H1 (cell line): ENCODE measurements at regions not wholly inside any gene's neighbourhood (a gene's known extent, or its start where the extent isn't known, plus 50 kb on each side); places are given as distances from the start of the nearest gene placed in this dataset.

Source experiments
- CTCF ChIA-PET: fragments of 300-600 bp; sonication (Branson Sonifier 250); formaldehyde crosslinking; loops from one replicate; lab custom pipeline; 2021; ENCODE audit not compliant: partially characterized antibody; lab: Charles Lee
- POLR2A ChIA-PET: fragments of 300-600 bp; sonication (Branson Sonifier 250); formaldehyde crosslinking; loops from one replicate; lab custom pipeline; 2021; ENCODE audit warnings: inconsistent platforms; ENCODE audit not compliant: partially characterized antibody; lab: Charles Lee
- DNase-seq, 2 experiments: peaks; one replicate each; pipeline versions ENCODE4 v3.0.0 to v3.0.0-alpha.2; 2010 to 2022; ENCODE audit warnings: low spot score in 2 of 2, low read depth in 1 of 2, mixed read lengths in 1 of 2
- FAIRE-seq: peaks from 2 replicates; lab custom pipeline; 2011; peaks lifted over from hg19 to GRCh38; lab: Jason Lieb, UNC
- H2AFZ ChIP-seq: 2 replicates; pipeline ENCODE4 v1.8.1; 2012; ENCODE audit warnings: low read length, inconsistent platforms
- H2AK5ac ChIP-seq: 2 replicates; pipeline ENCODE4 v1.6.1; 2013; ENCODE audit warnings: low read depth, low read length
- H2BK120ac ChIP-seq: replicated peaks from 2 replicates; pipeline ENCODE3; 2013; ENCODE audit warnings: low read depth, low read length, inconsistent platforms
- H2BK12ac ChIP-seq: 2 replicates; pipeline ENCODE4 v1.6.1; 2013; ENCODE audit warnings: low read depth, low read length
- H2BK15ac ChIP-seq: 2 replicates; pipeline ENCODE4 v1.6.1; 2013; ENCODE audit warnings: low read length
- H2BK20ac ChIP-seq: 2 replicates; pipeline ENCODE4 v1.6.1; 2013; ENCODE audit warnings: low read length
- H2BK5ac ChIP-seq: 2 replicates; pipeline ENCODE4 v1.6.1; 2013; ENCODE audit warnings: low read depth, low read length
- H3K14ac ChIP-seq: 2 replicates; pipeline ENCODE4 v1.6.1; 2013; ENCODE audit warnings: inconsistent platforms; ENCODE audit not compliant: insufficient read length
- H3K18ac ChIP-seq: 2 replicates; pipeline ENCODE4 v1.6.1; 2013; ENCODE audit warnings: low read length; ENCODE audit errors: extremely low read depth
- H3K23ac ChIP-seq: 2 replicates; pipeline ENCODE4 v1.6.1; 2013; ENCODE audit warnings: inconsistent platforms; ENCODE audit not compliant: insufficient read length
- H3K23me2 ChIP-seq: 2 replicates; pipeline ENCODE4 v1.6.1; 2013; ENCODE audit warnings: low read depth, low read length
- H3K27ac ChIP-seq: 2 replicates; pipeline ENCODE4 v1.6.1; 2011; ENCODE audit warnings: low read depth, low read length, inconsistent platforms
- H3K27me3 ChIP-seq, 4 experiments: replicated peaks in 1 of 4; 1 replicate in 1 of 4; 2 replicates in 3 of 4; pipeline versions ENCODE4 v1.6.1 to v1.8.1; 2011 to 2013; ENCODE audit warnings: low read length in 3 of 4, mild to moderate bottlenecking in 3 of 4, inconsistent platforms in 2 of 4, mixed read lengths in 2 of 4, moderate library complexity in 1 of 4; ENCODE audit not compliant: control insufficient read depth in 3 of 4, insufficient read depth in 3 of 4; ENCODE audit errors: extremely low read depth in 1 of 4
- H3K36me3 ChIP-seq, 4 experiments: 2 replicates each; pipeline versions ENCODE4 v1.6.1 to v1.8.1; 2011 to 2013; ENCODE audit warnings: mild to moderate bottlenecking in 4 of 4, low read length in 3 of 4, moderate library complexity in 2 of 4, control low read depth in 1 of 4, inconsistent platforms in 1 of 4; ENCODE audit not compliant: insufficient read depth in 4 of 4, control insufficient read depth in 2 of 4
- H3K4ac ChIP-seq: replicated peaks from 2 replicates; pipeline ENCODE3; 2013; ENCODE audit warnings: low read length, low read depth, mixed read lengths, inconsistent platforms; ENCODE audit not compliant: insufficient read length
- H3K4me1 ChIP-seq, 4 experiments: replicated peaks in 1 of 4; 1 replicate in 1 of 4; 2 replicates in 3 of 4; pipeline versions ENCODE4 v1.6.1 to v1.8.1; 2011 to 2013; ENCODE audit warnings: low read length in 3 of 4, inconsistent platforms in 2 of 4, mixed read lengths in 1 of 4; ENCODE audit not compliant: insufficient read depth in 4 of 4, control insufficient read depth in 3 of 4
- H3K4me2 ChIP-seq, 2 experiments: 2 replicates each; pipeline versions ENCODE4 v1.6.1 to v1.8.1; 2011 to 2013; ENCODE audit warnings: low read depth in 2 of 2, low read length in 2 of 2, control low read depth in 1 of 2, inconsistent platforms in 1 of 2, mild to moderate bottlenecking in 1 of 2; ENCODE audit not compliant: insufficient read depth in 1 of 2
- H3K4me3 ChIP-seq, 4 experiments: fragments of 200-600, 300-600 bp in 1 of 4; sonication (generic), shearing (Covaris generic), sonication (Bioruptor Twin) in 1 of 4; 2 replicates each; pipeline versions ENCODE4 v1.5.1 to v1.8.1; 2011 to 2016; ENCODE audit warnings: low read length in 4 of 4, low read depth in 3 of 4, control low read depth in 2 of 4, inconsistent platforms in 2 of 4, mild to moderate bottlenecking in 2 of 4, mixed read lengths in 1 of 4, moderate library complexity in 1 of 4; ENCODE audit not compliant: insufficient read depth in 2 of 4; ENCODE audit errors: extremely low read depth in 1 of 4
- H3K56ac ChIP-seq: replicated peaks from 2 replicates; pipeline ENCODE3; 2013; ENCODE audit warnings: low read depth, mild to moderate bottlenecking, mixed read lengths, low read length, inconsistent platforms; ENCODE audit not compliant: insufficient read length
- H3K79me1 ChIP-seq: 2 replicates; pipeline ENCODE4 v1.6.1; 2013; ENCODE audit warnings: low read depth, low read length, control low read depth
- H3K79me2 ChIP-seq, 2 experiments: 2 replicates each; pipeline versions ENCODE4 v1.6.1 to v1.8.1; 2012 to 2013; ENCODE audit warnings: low read length in 2 of 2, mild to moderate bottlenecking in 2 of 2, inconsistent platforms in 1 of 2; ENCODE audit not compliant: insufficient read depth in 2 of 2, control insufficient read depth in 1 of 2
- H3K9ac ChIP-seq, 4 experiments: replicated peaks in 1 of 4; 1 replicate in 1 of 4; 2 replicates in 3 of 4; pipeline versions ENCODE4 v1.6.1 to v1.8.1; 2011 to 2013; ENCODE audit warnings: low read depth in 3 of 4, low read length in 3 of 4, control low read depth in 2 of 4, mild to moderate bottlenecking in 2 of 4, moderate library complexity in 2 of 4, inconsistent platforms in 1 of 4; ENCODE audit errors: extremely low read depth in 1 of 4
- H3K9me3 ChIP-seq, 2 experiments: 2 replicates each; pipeline versions ENCODE4 v1.6.1 to v1.8.1; 2012 to 2013; ENCODE audit warnings: mild to moderate bottlenecking in 2 of 2, moderate library complexity in 2 of 2, control low read depth in 1 of 2, inconsistent platforms in 1 of 2, low read depth in 1 of 2, low read length in 1 of 2, mixed read lengths in 1 of 2; ENCODE audit not compliant: insufficient read depth in 2 of 2
- H4K20me1 ChIP-seq, 2 experiments: replicated peaks in 1 of 2; 2 replicates each; pipeline versions ENCODE3 to v1.8.1; 2011 to 2013; ENCODE audit warnings: inconsistent platforms in 2 of 2, low read length in 2 of 2, mild to moderate bottlenecking in 1 of 2; ENCODE audit not compliant: insufficient read depth in 2 of 2, control insufficient read depth in 1 of 2
- H4K5ac ChIP-seq: 2 replicates; pipeline ENCODE4 v1.6.1; 2013; ENCODE audit warnings: low read length, low read depth, mixed read lengths, inconsistent platforms; ENCODE audit not compliant: insufficient read length
- H4K8ac ChIP-seq: 2 replicates; pipeline ENCODE4 v1.8.0; 2013; ENCODE audit warnings: mild to moderate bottlenecking, moderate library complexity, low read length, inconsistent platforms; ENCODE audit not compliant: insufficient read depth; ENCODE audit errors: extremely low read depth
- H4K91ac ChIP-seq: replicated peaks from 2 replicates; pipeline ENCODE3; 2013; ENCODE audit warnings: low read length, mixed read lengths, inconsistent platforms; ENCODE audit not compliant: insufficient read length
- BACH1 ChIP-seq: IDR thresholded peaks from 2 replicates; pipeline ENCODE4 v1.6.1; 2012; ENCODE audit warnings: low read length, improper control_type of control experiment
- BRCA1 ChIP-seq: IDR thresholded peaks from 2 replicates; pipeline ENCODE4 v1.6.1; 2012; ENCODE audit warnings: low read depth, low read length, improper control_type of control experiment
- CBX8 ChIP-seq: fragments of 300-800, 300-1000 bp; sonication (generic); IDR thresholded peaks from 2 replicates; pipeline ENCODE4 v1.7.1; 2016; ENCODE audit warnings: low read depth, low read length, borderline replicate concordance
- CEBPB ChIP-seq: IDR thresholded peaks from 2 replicates; pipeline ENCODE4 v1.6.1; 2012; ENCODE audit warnings: low read depth, low read length
- CHD1 ChIP-seq: IDR thresholded peaks from 2 replicates; pipeline ENCODE4 v1.6.1; 2012; ENCODE audit warnings: low read depth, low read length, improper control_type of control experiment
- CHD2 ChIP-seq: IDR thresholded peaks from 2 replicates; pipeline ENCODE4 v1.6.1; 2012; ENCODE audit warnings: low read length, improper control_type of control experiment
- HDAC2 ChIP-seq, 2 experiments: fragments of 300-600 bp in 1 of 2; sonication (generic) in 1 of 2; IDR thresholded peaks; 2 replicates each; pipeline ENCODE4 v1.6.1; 2011 to 2012; ENCODE audit warnings: low read depth in 2 of 2, low read length in 2 of 2, mild to moderate bottlenecking in 2 of 2, moderate library complexity in 2 of 2, borderline replicate concordance in 1 of 2, inconsistent platforms in 1 of 2
- HDAC6 ChIP-seq: IDR thresholded peaks from one replicate; pipeline ENCODE4 v1.7.1; 2012; ENCODE audit warnings: low read depth, mild to moderate bottlenecking, inconsistent platforms, low read length, moderate library complexity
- MAFK ChIP-seq: IDR thresholded peaks from 2 replicates; pipeline ENCODE4 v1.6.1; 2012; ENCODE audit warnings: low read depth, mild to moderate bottlenecking, improper control_type of control experiment, low read length
- RXRA ChIP-seq: IDR thresholded peaks from 2 replicates; pipeline ENCODE4 v1.6.1; 2011; ENCODE audit warnings: low read depth, mild to moderate bottlenecking, low read length, moderate library complexity; ENCODE audit not compliant: insufficient read depth
- SIN3A ChIP-seq, 2 experiments: IDR thresholded peaks in 1 of 2; conservative IDR thresholded peaks in 1 of 2; 2 replicates each; pipeline ENCODE4 v1.6.1; 2011 to 2012; ENCODE audit warnings: low read length in 2 of 2, improper control_type of control experiment in 1 of 2, low read depth in 1 of 2, mild to moderate bottlenecking in 1 of 2
- SIX5 ChIP-seq: IDR thresholded peaks from 2 replicates; pipeline ENCODE4 v1.6.1; 2011; ENCODE audit warnings: mild to moderate bottlenecking, low read depth, low read length
- WGBS, 2 experiments: shearing (Covaris generic) in 1 of 2; methylation state at CpG; one replicate each; pipeline versions ENCODE4 v1.1.6 to v1.1.7; 2013 to 2015; ENCODE audit warnings: low lambda C conversion rate in 2 of 2, mixed read lengths in 2 of 2, inconsistent platforms in 1 of 2, low coverage in 1 of 2, missing lambda C conversion rate in 1 of 2; ENCODE audit not compliant: insufficient replicate concordance in 2 of 2, insufficient coverage in 1 of 2, insufficient read length in 1 of 2; ENCODE audit errors: extremely low coverage in 1 of 2, missing lambda C conversion rate in 1 of 2; 5-methylcytosine and 5-hydroxymethylcytosine counted together
- TF ChIP-seq, protein P1 (sequence below): IDR thresholded peaks from 2 replicates; pipeline ENCODE4 v1.6.1; 2011; ENCODE audit warnings: low read depth, mild to moderate bottlenecking, low read length; ENCODE audit not compliant: insufficient read depth
- TF ChIP-seq, protein P2 (sequence below): IDR thresholded peaks from 2 replicates; pipeline ENCODE4 v1.6.1; 2012; ENCODE audit warnings: inconsistent platforms

DNA sequence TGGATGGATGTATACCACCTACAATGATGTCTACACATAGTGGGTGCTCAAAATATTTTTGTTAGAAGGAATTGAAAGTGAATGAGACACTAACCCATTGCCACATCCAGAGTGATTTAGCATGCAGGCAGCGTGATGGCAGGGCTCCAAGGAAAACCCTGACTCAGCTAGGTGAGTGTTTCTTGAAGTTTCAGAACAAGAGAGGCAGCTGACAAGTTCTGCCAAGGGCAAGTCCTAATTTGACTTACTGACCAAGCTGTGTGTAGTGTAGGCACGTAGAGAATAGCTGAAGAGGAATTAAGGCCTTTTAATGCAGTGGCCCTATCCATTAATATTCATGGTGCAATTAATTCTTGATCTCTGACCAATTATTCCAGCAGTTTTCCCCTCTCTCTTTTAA is 107.8 kb upstream of the ATP10B start:
- H2AFZ ChIP-seq = no peak overlapping the region
- no peaks in the 10 kb centered on the region for H3K79me2 ChIP-seq
- H4K91ac ChIP-seq = no peak overlapping the region
- H4K20me1 ChIP-seq = no peaks in the 10 kb centered on the region
- FAIRE-seq (no peak), DNase-seq (no peak)
- no peaks in the 10 kb centered on the region for H3K36me3 ChIP-seq
- H3K23ac ChIP-seq = no peak overlapping the region
- no peak overlapping the region for H3K27ac ChIP-seq
- H2BK5ac ChIP-seq = no peak overlapping the region
- CTCF ChIA-PET = interaction anchor here (0.5 to 1.6 kb wide), 3 partner anchors 11 to 585 kb away, joined by 3 to 6 read pairs (median 3); no protein-coding TSS in a partner anchor
- H2BK12ac ChIP-seq = no peak overlapping the region
- no peak overlapping the region for H3K9ac ChIP-seq
- H4K8ac ChIP-seq = no peak overlapping the region
- no peaks in the 10 kb centered on the region for H3K9me3 ChIP-seq
- no peak overlapping the region for H3K14ac ChIP-seq
- H3K23me2 ChIP-seq = no peaks in the 10 kb centered on the region
- H2BK15ac ChIP-seq = no peak overlapping the region
- H3K4ac ChIP-seq = no peak overlapping the region
- no peak overlapping the region for H2BK20ac ChIP-seq
- no peak overlapping the region for H2AK5ac ChIP-seq
- H2BK120ac ChIP-seq = no peak overlapping the region
- POLR2A ChIA-PET = no interaction called here
- H3K18ac ChIP-seq = no peak overlapping the region
- no peak overlapping the region for H3K4me3 ChIP-seq
- no peaks in the 10 kb centered on the region for H3K27me3 ChIP-seq
- H3K79me1 ChIP-seq = no peaks in the 10 kb centered on the region
- H3K4me1 ChIP-seq = no peaks in the 10 kb centered on the region
- WGBS, 2 experiments = 95% methylated on average over 2 of the region's 2 CpGs; no CpG with 5 or more reads in 1 of the 2 experiments
- no peak overlapping the region for H3K4me2 ChIP-seq
- H4K5ac ChIP-seq = no peak overlapping the region
- H3K56ac ChIP-seq = no peak overlapping the region
- no peak for TF ChIP-seq MAFK
- no peak for TF ChIP-seq BRCA1
- TF ChIP-seq, protein P1, sequence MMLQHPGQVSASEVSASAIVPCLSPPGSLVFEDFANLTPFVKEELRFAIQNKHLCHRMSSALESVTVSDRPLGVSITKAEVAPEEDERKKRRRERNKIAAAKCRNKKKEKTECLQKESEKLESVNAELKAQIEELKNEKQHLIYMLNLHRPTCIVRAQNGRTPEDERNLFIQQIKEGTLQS = no peak
- no peak for TF ChIP-seq CBX8
- no peak for TF ChIP-seq HDAC2 (IDR thresholded peaks at IDR 0.05; ENCODE audit: borderline replicate concordance in 1 of 2, low read depth in 2 of 2, low read length in 2 of 2)
- no peak for TF ChIP-seq SIN3A (conservative IDR thresholded peaks at IDR 0.05 in 1 of 2, IDR thresholded peaks at IDR 0.05 in 1 of 2; ENCODE audit: low read depth in 1 of 2, low read length in 2 of 2)
- TF ChIP-seq CHD2 = no peak
- TF ChIP-seq, protein P2, sequence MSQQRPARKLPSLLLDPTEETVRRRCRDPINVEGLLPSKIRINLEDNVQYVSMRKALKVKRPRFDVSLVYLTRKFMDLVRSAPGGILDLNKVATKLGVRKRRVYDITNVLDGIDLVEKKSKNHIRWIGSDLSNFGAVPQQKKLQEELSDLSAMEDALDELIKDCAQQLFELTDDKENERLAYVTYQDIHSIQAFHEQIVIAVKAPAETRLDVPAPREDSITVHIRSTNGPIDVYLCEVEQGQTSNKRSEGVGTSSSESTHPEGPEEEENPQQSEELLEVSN = no peak
- no peak for TF ChIP-seq CEBPB
- no peak for TF ChIP-seq BACH1
- no peak for TF ChIP-seq CHD1
- TF ChIP-seq RXRA = no peak
- TF ChIP-seq SIX5 = no peak
- no peak for TF ChIP-seq HDAC6
